ENCODE measurements at regions not wholly inside any gene's neighbourhood (a gene's known extent, or its start where the extent isn't known, plus 50 kb on each side); places are given as distances from the start of the nearest gene placed in this dataset.

- Histone ChIP-seq H2BK5ac (ENCODE audit: low read depth, low read length, poor library complexity, severe bottlenecking) (no peak overlapping the region), H3K14ac (replicated peaks; ENCODE audit: low read depth, low read length) (no peak overlapping the region), H4K20me1 (ENCODE audit: insufficient read depth, low read length) (no peaks in the 10 kb centered on the region), H2AFZ (replicated peaks; ENCODE audit: low read length, poor library complexity) (no peak overlapping the region), H3K18ac (ENCODE audit: low read depth, low read length) (no peak overlapping the region), H4K91ac (ENCODE audit: insufficient read depth, low read depth, low read length) (no peak overlapping the region), H3K9me1 (ENCODE audit: insufficient read depth, low read length) (no peaks in the 10 kb centered on the region), H3K4me1 (ENCODE audit: control insufficient read depth, insufficient read depth, low read length) (no peaks in the 10 kb centered on the region), H4K5ac (ENCODE audit: low read depth, low read length) (no peak overlapping the region), H3K36me3 (ENCODE audit: control insufficient read depth, insufficient read depth, low read length) (no peaks in the 10 kb centered on the region), H3K56ac (ENCODE audit: extremely low read depth, insufficient read depth, low read length) (no peak overlapping the region), H2AK9ac (replicated peaks; ENCODE audit: low read depth, low read length, poor library complexity) (no peak overlapping the region), H2BK120ac (ENCODE audit: low read depth, low read length) (no peak overlapping the region), H3K9ac (ENCODE audit: low read depth, low read length) (no peak overlapping the region), H3K4me3 (ENCODE audit: insufficient read depth, low read depth, low read length) (no peak overlapping the region), H2BK15ac (ENCODE audit: low read depth, low read length) (no peak overlapping the region), H3K27ac (ENCODE audit: insufficient read depth, low read length) (no peak overlapping the region), H3K9me3 (ENCODE audit: control insufficient read depth, insufficient read depth, low read length) (no peaks in the 10 kb centered on the region), H2AK5ac (ENCODE audit: low read depth, low read length) (no peak overlapping the region), H3K4ac (ENCODE audit: low read depth, low read length) (no peak overlapping the region), H4K8ac (ENCODE audit: low read depth in 2 of 2, low read length in 2 of 2) (no peak overlapping the region), H2BK20ac (ENCODE audit: low read depth, low read length) (no peak overlapping the region), H3K4me2 (ENCODE audit: low read depth, low read length) (no peak overlapping the region), H3K23ac (ENCODE audit: low read depth, low read length) (no peak overlapping the region), H3K27me3 (ENCODE audit: control insufficient read depth, insufficient read depth, low read length) (no peaks in the 10 kb centered on the region), H3K79me1 (ENCODE audit: low read depth in 1 of 2, low read length in 2 of 2) (no peaks in the 10 kb centered on the region)
- dilution Hi-C loops (cut with HindIII; ENCODE audit: low sequenced_read_pairs, unreplicated experiment): no loop called here
- intact Hi-C loops (cut with micrococcal nuclease): no loop called here
- no CpG with 5 or more reads among the region's 1 CpG for WGBS, 2 experiments (ENCODE audit: extremely low coverage in 2 of 2, insufficient read length in 1 of 2)
- BruUV-seq (replicated peaks): no TSS peak
- in situ Hi-C loops (cut with MboI; ENCODE audit: low sequenced_read_pairs): no loop called here
- POLR2A ChIA-PET (ENCODE audit: unreplicated experiment): no interaction called here
- CTCF ChIA-PET: no interaction called here
- DNase-seq (no peak), ATAC-seq (ENCODE audit: low read depth) (no peak)
- TF ChIP-seq FOS (IDR thresholded peaks at IDR 0.05; ENCODE audit: low read depth, low read length) (no peak), MAZ (IDR thresholded peaks at IDR 0.05; ENCODE audit: borderline replicate concordance, low read depth, low read length) (no peak), BHLHE40 (IDR thresholded peaks at IDR 0.05; ENCODE audit: low read depth, low read length) (no peak), SMC3 (IDR thresholded peaks at IDR 0.05; ENCODE audit: low read depth, low read length) (no peak), MXI1 (IDR thresholded peaks at IDR 0.05; ENCODE audit: borderline replicate concordance, low read depth, low read length) (no peak), MAFK (IDR thresholded peaks at IDR 0.05; ENCODE audit: low read depth, low read length) (no peak), CEBPB (IDR thresholded peaks at IDR 0.05; ENCODE audit: low read depth, low read length) (no peak), USF2 (IDR thresholded peaks at IDR 0.05; ENCODE audit: low read depth, low read length) (no peak), RCOR1 (IDR thresholded peaks at IDR 0.05; ENCODE audit: insufficient replicate concordance, low read length) (no peak), NFE2L2 (IDR thresholded peaks at IDR 0.05; ENCODE audit: low read depth, low read length) (no peak), CTCF (conservative IDR thresholded peaks at IDR 0.05; ENCODE audit: low read depth, low read length) (no peak), ELK1 (IDR thresholded peaks at IDR 0.05; ENCODE audit: borderline replicate concordance, low read depth, low read length) (no peak), RAD21 (IDR thresholded peaks at IDR 0.05; ENCODE audit: low read length) (no peak), RFX5 (IDR thresholded peaks at IDR 0.05; ENCODE audit: low read depth, low read length) (no peak), POLR2A (IDR thresholded peaks at IDR 0.05; ENCODE audit: low read depth, low read length) (no peak), CHD1 (IDR thresholded peaks at IDR 0.05; ENCODE audit: low read depth, low read length) (no peak)
These were observed 312.6 kb upstream of the LMCD1 start for GRCh38 chr3:8189051-8189450.

Data from IMR-90 (cell line).